SK-N-SH (cell line): ENCODE measurements at regions not wholly inside any gene's neighbourhood (a gene's known extent, or its start where the extent isn't known, plus 50 kb on each side); places are given as distances from the start of the nearest gene placed in this dataset.

ENCODE experiments used
- CTCF ChIA-PET: fragments of 300-600, 350-600 bp; formaldehyde crosslinking; extraction: SDS; loops from one replicate; lab custom pipeline; 2021; lab: Yijun Ruan, JAX
- POLR2A ChIA-PET: fragments of 350-600 bp; sonication (Branson Sonifier 250); formaldehyde crosslinking; extraction: SDS; loops from one replicate; lab custom pipeline; 2020; ENCODE audit warnings: antibody characterized with exemption, inconsistent platforms; lab: Yijun Ruan, JAX
- DNase-seq: peaks from one replicate; pipeline ENCODE4 v3.0.0; 2012
- H2AFZ ChIP-seq: fragments of 200-600 bp; sonication (generic); 2 replicates; pipeline ENCODE4 v1.8.1; 2016; ENCODE audit warnings: antibody characterized with exemption, mild to moderate bottlenecking, low read depth
- H3F3A ChIP-seq: fragments of 200-600 bp; sonication (generic); replicated peaks from 2 replicates; pipeline ENCODE3; 2016; ENCODE audit warnings: antibody characterized with exemption, mild to moderate bottlenecking; ENCODE audit not compliant: insufficient read depth
- H3K27ac ChIP-seq, 2 experiments: fragments of 200-500 bp in 1 of 2; fragments of 200-600 bp in 1 of 2; sonication (Bioruptor generic) in 1 of 2; sonication (generic), shearing (Covaris generic) in 1 of 2; 2 replicates each; pipeline versions ENCODE4 v1.5.1 to v1.6.1; 2014 to 2016; ENCODE audit warnings: low read depth in 2 of 2, inconsistent platforms in 1 of 2, low read length in 1 of 2, mild to moderate bottlenecking in 1 of 2, mixed read lengths in 1 of 2
- H3K27me3 ChIP-seq: fragments of 200-600 bp; sonication (generic), shearing (Covaris generic); 2 replicates; pipeline ENCODE4 v1.6.1; 2016; ENCODE audit warnings: mixed run types; ENCODE audit not compliant: insufficient read depth
- H3K36me3 ChIP-seq, 2 experiments: fragments of 200-500 bp in 1 of 2; fragments of 200-600 bp in 1 of 2; sonication (Bioruptor generic) in 1 of 2; sonication (generic) in 1 of 2; replicated peaks in 1 of 2; 2 replicates each; pipeline versions ENCODE3 to v1.5.1; 2014 to 2016; ENCODE audit warnings: low read length in 1 of 2, mild to moderate bottlenecking in 1 of 2; ENCODE audit not compliant: insufficient read depth in 2 of 2, control insufficient read depth in 1 of 2
- H3K4me1 ChIP-seq, 2 experiments: fragments of 200-500 bp in 1 of 2; fragments of 200-600 bp in 1 of 2; sonication (Bioruptor generic) in 1 of 2; sonication (generic), shearing (Covaris generic) in 1 of 2; 2 replicates each; pipeline versions ENCODE4 v1.5.1 to v1.6.1; 2014 to 2016; ENCODE audit warnings: low read depth in 1 of 2, low read length in 1 of 2, mixed run types in 1 of 2; ENCODE audit not compliant: insufficient read depth in 2 of 2, control insufficient read depth in 1 of 2
- H3K4me2 ChIP-seq: fragments of 200-600 bp; sonication (generic), shearing (Covaris generic); 2 replicates; pipeline ENCODE4 v1.6.1; 2017; ENCODE audit warnings: mixed run types
- H3K4me3 ChIP-seq, 2 experiments: fragments of 200-500 bp in 1 of 2; fragments of 200-600 bp in 1 of 2; sonication (Bioruptor generic) in 1 of 2; sonication (generic), shearing (Covaris generic) in 1 of 2; 2 replicates each; pipeline versions ENCODE4 v1.5.1 to v1.8.1; 2014 to 2016; ENCODE audit warnings: low read depth in 2 of 2, inconsistent platforms in 1 of 2, low read length in 1 of 2, mild to moderate bottlenecking in 1 of 2, mixed read lengths in 1 of 2, moderate library complexity in 1 of 2
- H3K79me2 ChIP-seq: fragments of 200-600 bp; sonication (generic); 2 replicates; pipeline ENCODE4 v1.8.1; 2017; ENCODE audit warnings: mild to moderate bottlenecking; ENCODE audit not compliant: insufficient read depth
- H3K9ac ChIP-seq: fragments of 200-600 bp; sonication (generic); 2 replicates; pipeline ENCODE4 v1.6.1; 2017; ENCODE audit warnings: mixed run types
- H3K9me2 ChIP-seq: fragments of 200-600 bp; sonication (generic); 2 replicates; pipeline ENCODE4 v1.6.1; 2017; ENCODE audit warnings: mixed run types
- H3K9me3 ChIP-seq: fragments of 200-600 bp; sonication (generic); 2 replicates; pipeline ENCODE4 v1.6.1; 2017; ENCODE audit warnings: mixed run types, mild to moderate bottlenecking, moderate library complexity
- H4K20me1 ChIP-seq: fragments of 200-600 bp; sonication (generic); 2 replicates; pipeline ENCODE4 v1.6.1; 2017; ENCODE audit warnings: mild to moderate bottlenecking, mixed run types; ENCODE audit not compliant: insufficient read depth
- FOSL2 ChIP-seq: IDR thresholded peaks from 2 replicates; pipeline ENCODE4 v1.4.0; 2012; ENCODE audit warnings: low read depth, mild to moderate bottlenecking, moderate library complexity, borderline replicate concordance
- GABPA ChIP-seq: IDR thresholded peaks from 2 replicates; pipeline ENCODE4 v1.4.0; 2012; ENCODE audit warnings: low read depth, mild to moderate bottlenecking
- IRF3 ChIP-seq: fragments of 150-350 bp; IDR thresholded peaks from 2 replicates; pipeline ENCODE4 v1.6.1; 2016; ENCODE audit warnings: mild to moderate bottlenecking, low read depth, low read length
- JUND ChIP-seq: IDR thresholded peaks from 2 replicates; pipeline ENCODE4 v1.4.0; 2012
- MAX ChIP-seq: IDR thresholded peaks from 2 replicates; pipeline ENCODE4 v1.4.0; 2012; ENCODE audit warnings: low read depth
- MEF2A ChIP-seq: IDR thresholded peaks from 2 replicates; pipeline ENCODE4 v1.4.0; 2012; ENCODE audit warnings: low read depth, borderline replicate concordance
- NRF1 ChIP-seq: IDR thresholded peaks from 2 replicates; pipeline ENCODE4 v1.6.1; 2012; ENCODE audit warnings: low read depth, mild to moderate bottlenecking, low read length
- POLR2AphosphoS5 ChIP-seq: IDR thresholded peaks from 2 replicates; pipeline ENCODE4 v1.6.1; 2012; ENCODE audit warnings: low read depth, low read length
- REST ChIP-seq: IDR thresholded peaks from 2 replicates; pipeline ENCODE4 v1.6.1; 2012; ENCODE audit warnings: mild to moderate bottlenecking, low read depth, low read length, moderate library complexity
- SMC3 ChIP-seq: IDR thresholded peaks from 2 replicates; pipeline ENCODE4 v1.6.1; 2012; ENCODE audit warnings: low read depth, low read length, improper control_type of control experiment
- TAF1 ChIP-seq: IDR thresholded peaks from 2 replicates; pipeline ENCODE4 v1.6.1; 2012; ENCODE audit warnings: low read depth, mild to moderate bottlenecking, low read length, moderate library complexity, borderline replicate concordance
- WGBS: methylation state at CpG from one replicate; pipeline ENCODE4 v1.1.6; 2017; ENCODE audit warnings: low lambda C conversion rate; 5-methylcytosine and 5-hydroxymethylcytosine counted together

- 0 out of 4 replicates have a peak overlapping the region, but pooled peaks of 1 of the 2 experiments have one; percentile 7 for H3K27ac ChIP-seq
- no peaks in the 10 kb centered on the region for H4K20me1 ChIP-seq
- H3K9me2 ChIP-seq, result no peaks in the 10 kb centered on the region
- peak overlapping the region; percentile 50; the same call in 1 of the 2 replicates for H2AFZ ChIP-seq
- no peak overlapping the region for H3K4me2 ChIP-seq
- 65% methylated on average over 1 of the region's 1 CpG for WGBS
- H3K36me3 ChIP-seq, result no peaks in the 10 kb centered on the region
- H3F3A ChIP-seq, result peaks cover 26% of the 10 kb centered on the region
- POLR2A ChIA-PET, result no interaction called here
- no peaks in the 10 kb centered on the region for H3K9me3 ChIP-seq
- H3K4me3 ChIP-seq, result no peak overlapping the region
- CTCF ChIA-PET, result no interaction called here
- H3K9ac ChIP-seq, result no peak overlapping the region
- DNase-seq, result no peak
- TF ChIP-seq SMC3 (no peak), IRF3 (no peak), POLR2AphosphoS5 (no peak), REST (no peak), GABPA (no peak), TAF1 (no peak)
- no peaks in the 10 kb centered on the region for H3K27me3 ChIP-seq
- no peaks in the 10 kb centered on the region for H3K79me2 ChIP-seq
- H3K4me1 ChIP-seq, result peaks cover 0 to 10% of the 10 kb centered on the region in 2 experiments
Measured at GRCh38 chr6:139572001-139572400, 197.6 kb upstream of the CITED2 start.

- CTCF ChIA-PET, result no interaction called here
- H3K27ac ChIP-seq, result peak overlapping the region; percentile 81 to 91
- H3K27me3 ChIP-seq, result no peaks in the 10 kb centered on the region
- DNase-seq, result no peak
- POLR2A ChIA-PET, result no interaction called here
- peak overlapping the region; percentile 72; the same call in 1 of the 2 replicates for H2AFZ ChIP-seq
- TF ChIP-seq NRF1, result no peak
- TF ChIP-seq MEF2A, result no peak
- TF ChIP-seq MAX, result no peak
- no peak for TF ChIP-seq JUND
- no peak for TF ChIP-seq FOSL2
- TF ChIP-seq, all 33 proteins: peak for 0
- WGBS, result 19% methylated on average over 3 of the region's 3 CpGs
- peak overlapping the region; percentile 57; the same call in 1 of the 2 replicates for H3K9ac ChIP-seq
- H3K4me2 ChIP-seq, result peak overlapping the region; percentile 64; the same call in 1 of the 2 replicates
- no peaks in the 10 kb centered on the region for H3K79me2 ChIP-seq
- H3K36me3 ChIP-seq, result no peaks in the 10 kb centered on the region
- peaks cover 0 to 10% of the 10 kb centered on the region in 2 experiments for H3K4me1 ChIP-seq
- H3K9me3 ChIP-seq, result no peaks in the 10 kb centered on the region
- no peaks in the 10 kb centered on the region for H4K20me1 ChIP-seq
- H3K9me2 ChIP-seq, result no peaks in the 10 kb centered on the region
- H3F3A ChIP-seq, result peaks cover 26% of the 10 kb centered on the region
- H3K4me3 ChIP-seq, result no peak overlapping the region
Measured at GRCh38 chr6:139570166-139570565, 195.7 kb upstream of the CITED2 start.
